Tibial nerve (tissue), 4 donors: ENCODE measurements at regions not wholly inside any gene's neighbourhood (a gene's known extent, or its start where the extent isn't known, plus 50 kb on each side); places are given as distances from the start of the nearest gene placed in this dataset.

Source experiments
- EP300 ChIP-seq, 2 donors: sonication (generic); formaldehyde crosslinking; IDR thresholded peaks; one replicate each; pipeline ENCODE4 v1.6.1; 2017; ENCODE audit warnings: antibody characterized with exemption in 2 of 2, mild to moderate bottlenecking in 1 of 2
- TF ChIP-seq, protein P1 (sequence below), 5 experiments: fragments of 200-600 bp in 3 of 5; fragments of 450-650 bp in 2 of 5; sonication (generic) in 3 of 5; IDR thresholded peaks; one replicate each; pipeline ENCODE4 v1.5.1; 2016 to 2019; ENCODE audit warnings: antibody characterized with exemption in 5 of 5, mild to moderate bottlenecking in 3 of 5, moderate library complexity in 2 of 5

DNA sequence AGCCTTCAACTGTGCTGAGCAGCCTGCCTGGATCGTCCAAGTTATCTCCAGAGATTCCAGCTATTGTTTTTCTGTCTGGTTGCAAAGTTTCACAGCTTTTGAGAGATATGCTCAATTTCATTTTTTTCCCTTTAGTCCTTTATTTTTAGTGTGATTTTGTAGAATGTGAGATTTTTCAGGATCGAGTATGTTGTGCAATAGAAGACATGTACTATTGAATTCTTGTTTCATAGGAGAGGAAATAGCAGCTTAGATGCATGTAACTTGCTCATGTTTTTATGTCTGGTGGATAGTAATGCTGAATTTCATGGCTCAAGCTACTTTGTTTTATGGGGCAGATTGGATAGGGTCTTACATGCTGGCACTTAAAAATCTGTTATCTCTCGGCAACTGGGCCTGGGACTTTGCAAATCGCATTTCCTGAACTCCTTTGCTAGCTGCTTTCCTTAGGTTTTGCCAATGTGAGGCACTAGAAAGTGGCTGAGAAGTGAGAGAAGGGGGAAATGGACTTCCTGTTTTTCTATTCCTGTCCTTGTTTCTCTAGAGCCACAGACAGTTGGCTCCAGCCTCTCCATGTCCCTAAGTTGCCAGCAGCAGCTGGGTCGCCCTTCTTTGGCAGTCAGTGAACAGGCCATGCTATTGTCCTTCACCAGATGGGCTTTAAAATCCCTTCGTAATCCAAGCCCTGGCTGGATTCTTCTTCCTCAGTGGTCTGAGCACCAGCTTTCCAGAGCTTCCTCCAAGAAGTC is 101.4 kb upstream of the PDE4B start:
- TF ChIP-seq, protein P1, sequence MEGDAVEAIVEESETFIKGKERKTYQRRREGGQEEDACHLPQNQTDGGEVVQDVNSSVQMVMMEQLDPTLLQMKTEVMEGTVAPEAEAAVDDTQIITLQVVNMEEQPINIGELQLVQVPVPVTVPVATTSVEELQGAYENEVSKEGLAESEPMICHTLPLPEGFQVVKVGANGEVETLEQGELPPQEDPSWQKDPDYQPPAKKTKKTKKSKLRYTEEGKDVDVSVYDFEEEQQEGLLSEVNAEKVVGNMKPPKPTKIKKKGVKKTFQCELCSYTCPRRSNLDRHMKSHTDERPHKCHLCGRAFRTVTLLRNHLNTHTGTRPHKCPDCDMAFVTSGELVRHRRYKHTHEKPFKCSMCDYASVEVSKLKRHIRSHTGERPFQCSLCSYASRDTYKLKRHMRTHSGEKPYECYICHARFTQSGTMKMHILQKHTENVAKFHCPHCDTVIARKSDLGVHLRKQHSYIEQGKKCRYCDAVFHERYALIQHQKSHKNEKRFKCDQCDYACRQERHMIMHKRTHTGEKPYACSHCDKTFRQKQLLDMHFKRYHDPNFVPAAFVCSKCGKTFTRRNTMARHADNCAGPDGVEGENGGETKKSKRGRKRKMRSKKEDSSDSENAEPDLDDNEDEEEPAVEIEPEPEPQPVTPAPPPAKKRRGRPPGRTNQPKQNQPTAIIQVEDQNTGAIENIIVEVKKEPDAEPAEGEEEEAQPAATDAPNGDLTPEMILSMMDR (IDR thresholded peaks at IDR 0.05), result no peak
- TF ChIP-seq EP300 (IDR thresholded peaks at IDR 0.05), result no peak
